ENCODE measurements at regions not wholly inside any gene's neighbourhood (a gene's known extent, or its start where the extent isn't known, plus 50 kb on each side); places are given as distances from the start of the nearest gene placed in this dataset.

- TF ChIP-seq CTCF (conservative IDR thresholded peaks at IDR 0.05; ENCODE audit: low read depth, low read length) (no peak), POLR2A (IDR thresholded peaks at IDR 0.05; ENCODE audit: low read depth, low read length) (no peak), ELK1 (IDR thresholded peaks at IDR 0.05; ENCODE audit: borderline replicate concordance, low read depth, low read length) (no peak), USF2 (IDR thresholded peaks at IDR 0.05; ENCODE audit: low read depth, low read length) (no peak), MAFK (IDR thresholded peaks at IDR 0.05; ENCODE audit: low read depth, low read length) (no peak), RAD21 (IDR thresholded peaks at IDR 0.05; ENCODE audit: low read length) (no peak), MAZ (IDR thresholded peaks at IDR 0.05; ENCODE audit: borderline replicate concordance, low read depth, low read length) (no peak), RFX5 (IDR thresholded peaks at IDR 0.05; ENCODE audit: low read depth, low read length) (no peak), SMC3 (IDR thresholded peaks at IDR 0.05; ENCODE audit: low read depth, low read length) (no peak)
Measured at GRCh38 chr10:36344240-36345174, 702.4 kb upstream of the FZD8 start.

All from IMR-90 (cell line).